HCT116 (cell line): ENCODE measurements at regions not wholly inside any gene's neighbourhood (a gene's known extent, or its start where the extent isn't known, plus 50 kb on each side); places are given as distances from the start of the nearest gene placed in this dataset.

Experiments used
- ATAC-seq: fragments of 200-7000 bp; cut with Tn5 transposase; 2 replicates; pipeline ENCODE4 v1.9.1; 2020; ENCODE audit warnings: mild to moderate bottlenecking, moderate library complexity
- BruUV-seq: library from RNA; stranded (reverse); fragments of 400-500 nt; replicated peaks from 2 replicates; lab custom pipeline; 2021; lab: Mats Ljungman, UMichigan
- CTCF ChIA-PET: fragments of 300-600 bp; sonication (Branson Sonifier 250); formaldehyde crosslinking; loops from one replicate; lab custom pipeline; 2021; ENCODE audit warnings: antibody characterized with exemption; lab: Charles Lee
- POLR2A ChIA-PET: fragments of 300-600, 350-600 bp; sonication (Branson Sonifier 250); formaldehyde crosslinking; loops from one replicate; lab custom pipeline; 2021; ENCODE audit warnings: antibody characterized with exemption; lab: Charles Lee
- RAD21 ChIA-PET, 2 experiments: fragments of 300-600 bp; sonication (Branson Sonifier 250); formaldehyde crosslinking; loops; one replicate each; lab custom pipeline; 2023; ENCODE audit warnings: low total read pairs in 2 of 2; ENCODE audit not compliant: uncharacterized antibody in 2 of 2, unreplicated experiment in 2 of 2, low non-redundant PET in 1 of 2; lab: Charles Lee
- DNase-seq: peaks from one replicate; pipeline ENCODE4 v3.0.0-alpha.2; 2010; ENCODE audit warnings: low read depth, low spot score
- H2AFZ ChIP-seq: fragments of 200-600 bp; shearing (Covaris generic), sonication (generic); 2 replicates; pipeline ENCODE4 v1.6.1; 2017; ENCODE audit warnings: low read depth, mixed run types, mixed read lengths, antibody characterized with exemption, low read length; ENCODE audit not compliant: poor library complexity, severe bottlenecking
- H3K27ac ChIP-seq: 2 replicates; pipeline ENCODE4 v1.5.1; 2012; ENCODE audit warnings: low read depth, low read length
- H3K27me3 ChIP-seq: fragments of 200-600 bp; sonication (generic); 2 replicates; pipeline ENCODE4 v1.6.1; 2016; ENCODE audit warnings: mixed run types, low read length, mixed read lengths; ENCODE audit not compliant: insufficient read depth
- H3K36me3 ChIP-seq, 2 experiments: fragments of 200-500 bp in 1 of 2; fragments of 200-600 bp in 1 of 2; sonication (Bioruptor generic) in 1 of 2; sonication (generic) in 1 of 2; 2 replicates each; pipeline versions ENCODE4 v1.5.1 to v1.6.1; 2014 to 2016; ENCODE audit warnings: low read length in 2 of 2, inconsistent platforms in 1 of 2, mixed read lengths in 1 of 2, mixed run types in 1 of 2; ENCODE audit not compliant: insufficient read depth in 2 of 2, control insufficient read depth in 1 of 2
- H3K4me1 ChIP-seq, 2 experiments: fragments of 200-600 bp in 1 of 2; sonication (generic) in 1 of 2; 2 replicates each; pipeline versions ENCODE4 v1.5.1 to v1.6.1; 2012 to 2017; ENCODE audit warnings: low read length in 2 of 2, inconsistent platforms in 1 of 2, mild to moderate bottlenecking in 1 of 2, mixed read lengths in 1 of 2, mixed run types in 1 of 2, moderate library complexity in 1 of 2; ENCODE audit not compliant: insufficient read depth in 2 of 2, control insufficient read depth in 1 of 2
- H3K4me2 ChIP-seq: fragments of 200-600 bp; sonication (generic); 2 replicates; pipeline ENCODE4 v1.6.1; 2017; ENCODE audit warnings: mixed run types, low read length, mixed read lengths
- H3K4me3 ChIP-seq, 2 experiments: fragments of 200-600 bp in 1 of 2; sonication (generic) in 1 of 2; replicated peaks in 1 of 2; 2 replicates each; pipeline ENCODE4 v1.5.1; 2011 to 2016; ENCODE audit warnings: low read length in 2 of 2, control low read depth in 1 of 2, low read depth in 1 of 2, mild to moderate bottlenecking in 1 of 2, mixed read lengths in 1 of 2, mixed run types in 1 of 2
- H3K79me2 ChIP-seq: fragments of 200-600 bp; sonication (generic); 2 replicates; pipeline ENCODE4 v1.6.1; 2017; ENCODE audit warnings: mild to moderate bottlenecking, mixed run types, low read length, moderate library complexity, mixed read lengths; ENCODE audit not compliant: insufficient read depth
- H3K9ac ChIP-seq: fragments of 200-600 bp; sonication (generic); 2 replicates; pipeline ENCODE4 v1.6.1; 2016; ENCODE audit warnings: low read length, mixed read lengths
- H3K9me2 ChIP-seq: fragments of 200-600 bp; sonication (generic), shearing (Covaris generic); 2 replicates; pipeline ENCODE4 v1.6.1; 2017; ENCODE audit warnings: mixed run types, mild to moderate bottlenecking, moderate library complexity; ENCODE audit not compliant: insufficient read depth
- H3K9me3 ChIP-seq, 2 experiments: fragments of 200-500 bp in 1 of 2; fragments of 200-600 bp in 1 of 2; sonication (Bioruptor generic) in 1 of 2; sonication (generic) in 1 of 2; 2 replicates each; pipeline ENCODE4 v1.6.1; 2014 to 2017; ENCODE audit warnings: low read length in 2 of 2, mixed read lengths in 2 of 2, inconsistent platforms in 1 of 2, low read depth in 1 of 2, mild to moderate bottlenecking in 1 of 2, mixed run types in 1 of 2, moderate library complexity in 1 of 2; ENCODE audit not compliant: control insufficient read depth in 1 of 2, insufficient read depth in 1 of 2
- H4K20me1 ChIP-seq: fragments of 200-600 bp; sonication (generic), shearing (Covaris generic); 2 replicates; pipeline ENCODE4 v1.6.1; 2017; ENCODE audit warnings: mixed run types, mild to moderate bottlenecking, moderate library complexity; ENCODE audit not compliant: insufficient read depth
- ATF3 ChIP-seq: IDR thresholded peaks from 2 replicates; pipeline ENCODE4 v1.6.1; 2012
- CTCF ChIP-seq, 3 experiments: fragments of 200-600 bp in 1 of 3; sonication (generic) in 1 of 3; IDR thresholded peaks in 2 of 3; conservative IDR thresholded peaks in 1 of 3; 2 replicates each; pipeline ENCODE4 v1.5.1; 2012 to 2017; ENCODE audit warnings: low read depth in 2 of 3, low read length in 2 of 3, antibody characterized with exemption in 1 of 3, borderline replicate concordance in 1 of 3, control low read depth in 1 of 3, mild to moderate bottlenecking in 1 of 3, mixed read lengths in 1 of 3, mixed run types in 1 of 3, moderate library complexity in 1 of 3; ENCODE audit not compliant: insufficient read depth in 1 of 3
- EGR1 ChIP-seq: IDR thresholded peaks from 2 replicates; pipeline ENCODE4 v1.6.1; 2012; ENCODE audit warnings: low read depth
- ELF1 ChIP-seq: IDR thresholded peaks from 2 replicates; pipeline ENCODE4 v1.6.1; 2012; ENCODE audit warnings: low read depth, borderline replicate concordance
- EZH2phosphoT487 ChIP-seq: fragments of 200-600 bp; IDR thresholded peaks from 2 replicates; pipeline ENCODE4 v1.6.1; 2018; ENCODE audit warnings: antibody characterized with exemption, borderline replicate concordance
- FOSL1 ChIP-seq: IDR thresholded peaks from 2 replicates; pipeline ENCODE4 v1.6.1; 2012; ENCODE audit warnings: low read depth
- JUND ChIP-seq: IDR thresholded peaks from 2 replicates; pipeline ENCODE4 v1.6.1; 2012
- POLR2AphosphoS5 ChIP-seq: IDR thresholded peaks from 2 replicates; pipeline ENCODE4 v1.6.1; 2011; ENCODE audit warnings: mild to moderate bottlenecking, low read depth, low read length, moderate library complexity
- RAD21 ChIP-seq: IDR thresholded peaks from 2 replicates; pipeline ENCODE4 v1.6.1; 2012; ENCODE audit warnings: low read depth, mild to moderate bottlenecking
- REST ChIP-seq: IDR thresholded peaks from 2 replicates; pipeline ENCODE4 v1.6.1; 2012; ENCODE audit warnings: low read depth
- TCF7L2 ChIP-seq: IDR thresholded peaks from 2 replicates; pipeline ENCODE4 v1.7.0; 2011; ENCODE audit warnings: borderline replicate concordance, inconsistent platforms; ENCODE audit not compliant: insufficient read depth, insufficient read length; ENCODE audit errors: extremely low read depth
- YY1 ChIP-seq: IDR thresholded peaks from 2 replicates; pipeline ENCODE4 v1.6.1; 2011; ENCODE audit warnings: low read length, low read depth, moderate library complexity, mild to moderate bottlenecking; ENCODE audit not compliant: insufficient replicate concordance; ENCODE audit errors: extremely low read depth
- ZBTB33 ChIP-seq: IDR thresholded peaks from 2 replicates; pipeline ENCODE4 v1.6.1; 2011; ENCODE audit warnings: mild to moderate bottlenecking, low read length, moderate library complexity; ENCODE audit not compliant: insufficient replicate concordance; ENCODE audit errors: extremely low read depth
- ZNF274 ChIP-seq: fragments of 200-500 bp; sonication (Bioruptor generic); IDR thresholded peaks from 2 replicates; pipeline ENCODE4 v1.6.1; 2014; ENCODE audit warnings: mild to moderate bottlenecking, low read depth, low read length, inconsistent platforms
- intact Hi-C: fragments of 100-400 bp; cut with micrococcal nuclease; formaldehyde crosslinking; loops from 2 replicates; pipeline ENCODE4 v1.10.0; 2022

GRCh38 chr5:103371046-103371607, 112.6 kb downstream of the MACIR start (continued):
- TF ChIP-seq RAD21: no peak
- no peak for TF ChIP-seq REST
- TF ChIP-seq EGR1: no peak
- no peak for TF ChIP-seq TCF7L2
- no peak for TF ChIP-seq JUND
- no peak for TF ChIP-seq ATF3
- TF ChIP-seq ELF1: no peak

GRCh38 chr5:103369125-103370120, 110.9 kb downstream of the MACIR start:
- ATAC-seq (no peak), DNase-seq (no peak)
- Histone ChIP-seq H3K79me2 (no peaks in the 10 kb centered on the region), H3K9me3 (no peaks in the 10 kb centered on the region), H3K9ac (no peak overlapping the region), H4K20me1 (no peaks in the 10 kb centered on the region), H3K36me3 (no peaks in the 10 kb centered on the region), H3K4me1 (no peaks in the 10 kb centered on the region), H3K4me2 (no peak overlapping the region), H2AFZ (no peak overlapping the region), H3K27ac (no peak overlapping the region), H3K4me3 (no peak overlapping the region), H3K9me2 (no peaks in the 10 kb centered on the region), H3K27me3 (no peaks in the 10 kb centered on the region)
- TF ChIP-seq FOSL1 (no peak), ELF1 (no peak), ZNF274 (no peak), ZBTB33 (no peak), POLR2AphosphoS5 (no peak), YY1 (no peak), CTCF (IDR thresholded peaks at IDR 0.05 in 2 of 3, conservative IDR thresholded peaks at IDR 0.05 in 1 of 3; ENCODE audit: borderline replicate concordance in 1 of 3, insufficient read depth in 1 of 3, low read depth in 2 of 3, low read length in 2 of 3) (no peak), EZH2phosphoT487 (no peak)
- ChIA-PET RAD21 (no interaction called here), CTCF (no interaction called here), POLR2A (no interaction called here)
- BruUV-seq: no TSS peak
- intact Hi-C loops: no loop called here
